HL-60 (cell line): ENCODE measurements at regions not wholly inside any gene's neighbourhood (a gene's known extent, or its start where the extent isn't known, plus 50 kb on each side); places are given as distances from the start of the nearest gene placed in this dataset.

ENCODE experiments used
- DNase-seq, 2 experiments: peaks; one replicate each; pipeline ENCODE4 v3.0.0-alpha.2; 2010 to 2020; ENCODE audit warnings: low read depth in 1 of 2, low spot score in 1 of 2
- H3K27ac ChIP-seq: fragments of 250-450 bp; sonication (Bioruptor Pico); replicated peaks from 2 replicates; pipeline ENCODE4 v1.5.1; 2020; ENCODE audit warnings: mild to moderate bottlenecking, moderate library complexity
- H3K27me3 ChIP-seq: fragments of 250-450 bp; sonication (Bioruptor Pico); 2 replicates; pipeline ENCODE4 v1.5.1; 2021; ENCODE audit warnings: mild to moderate bottlenecking, moderate library complexity; ENCODE audit not compliant: insufficient read depth, poor library complexity, severe bottlenecking
- H3K4me3 ChIP-seq: replicated peaks from 2 replicates; pipeline ENCODE4 v1.5.1; 2011; ENCODE audit warnings: mild to moderate bottlenecking, control low read depth, low read length; ENCODE audit not compliant: insufficient read depth
- GABPA ChIP-seq: IDR thresholded peaks from 2 replicates; pipeline ENCODE4 v1.6.1; 2012; ENCODE audit warnings: low read depth
- POLR2AphosphoS5 ChIP-seq: IDR thresholded peaks from 2 replicates; pipeline ENCODE4 v1.6.1; 2012; ENCODE audit warnings: low read depth
- SPI1 ChIP-seq: IDR thresholded peaks from 2 replicates; pipeline ENCODE4 v1.6.1; 2012; ENCODE audit warnings: low read depth, mild to moderate bottlenecking, borderline replicate concordance
- TF ChIP-seq, protein P1 (sequence below): IDR thresholded peaks from one replicate; pipeline ENCODE4 v1.5.1; 2011; ENCODE audit warnings: low read length, control low read depth, inconsistent platforms; ENCODE audit not compliant: insufficient read depth
- TF ChIP-seq, protein P2 (sequence below): IDR thresholded peaks from 2 replicates; pipeline ENCODE4 v1.6.1; 2012; ENCODE audit warnings: low read depth; ENCODE audit not compliant: insufficient replicate concordance

DNA sequence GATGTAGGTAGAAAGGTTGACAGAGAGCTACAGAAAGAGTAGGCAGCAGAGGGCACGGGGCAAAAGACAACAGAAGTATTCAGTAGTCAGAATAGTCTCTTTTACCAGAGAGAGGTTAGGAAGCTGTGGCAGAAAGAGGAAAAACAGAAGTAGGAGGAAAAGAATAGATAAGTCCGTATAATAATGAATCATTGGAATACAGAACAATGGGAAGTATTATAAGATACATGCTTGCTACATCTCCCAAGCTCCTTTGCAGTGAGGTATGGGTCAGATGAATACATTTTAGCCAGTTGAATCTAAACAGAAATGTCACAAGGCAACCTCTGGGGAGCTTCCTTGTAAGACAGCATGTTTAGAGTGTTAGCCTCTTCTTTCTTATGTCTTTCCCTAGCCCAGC lies 570.5 kb upstream of the CITED2 start:
- TF ChIP-seq, protein P1, sequence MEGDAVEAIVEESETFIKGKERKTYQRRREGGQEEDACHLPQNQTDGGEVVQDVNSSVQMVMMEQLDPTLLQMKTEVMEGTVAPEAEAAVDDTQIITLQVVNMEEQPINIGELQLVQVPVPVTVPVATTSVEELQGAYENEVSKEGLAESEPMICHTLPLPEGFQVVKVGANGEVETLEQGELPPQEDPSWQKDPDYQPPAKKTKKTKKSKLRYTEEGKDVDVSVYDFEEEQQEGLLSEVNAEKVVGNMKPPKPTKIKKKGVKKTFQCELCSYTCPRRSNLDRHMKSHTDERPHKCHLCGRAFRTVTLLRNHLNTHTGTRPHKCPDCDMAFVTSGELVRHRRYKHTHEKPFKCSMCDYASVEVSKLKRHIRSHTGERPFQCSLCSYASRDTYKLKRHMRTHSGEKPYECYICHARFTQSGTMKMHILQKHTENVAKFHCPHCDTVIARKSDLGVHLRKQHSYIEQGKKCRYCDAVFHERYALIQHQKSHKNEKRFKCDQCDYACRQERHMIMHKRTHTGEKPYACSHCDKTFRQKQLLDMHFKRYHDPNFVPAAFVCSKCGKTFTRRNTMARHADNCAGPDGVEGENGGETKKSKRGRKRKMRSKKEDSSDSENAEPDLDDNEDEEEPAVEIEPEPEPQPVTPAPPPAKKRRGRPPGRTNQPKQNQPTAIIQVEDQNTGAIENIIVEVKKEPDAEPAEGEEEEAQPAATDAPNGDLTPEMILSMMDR = no peak
- TF ChIP-seq GABPA = no peak
- TF ChIP-seq, protein P2, sequence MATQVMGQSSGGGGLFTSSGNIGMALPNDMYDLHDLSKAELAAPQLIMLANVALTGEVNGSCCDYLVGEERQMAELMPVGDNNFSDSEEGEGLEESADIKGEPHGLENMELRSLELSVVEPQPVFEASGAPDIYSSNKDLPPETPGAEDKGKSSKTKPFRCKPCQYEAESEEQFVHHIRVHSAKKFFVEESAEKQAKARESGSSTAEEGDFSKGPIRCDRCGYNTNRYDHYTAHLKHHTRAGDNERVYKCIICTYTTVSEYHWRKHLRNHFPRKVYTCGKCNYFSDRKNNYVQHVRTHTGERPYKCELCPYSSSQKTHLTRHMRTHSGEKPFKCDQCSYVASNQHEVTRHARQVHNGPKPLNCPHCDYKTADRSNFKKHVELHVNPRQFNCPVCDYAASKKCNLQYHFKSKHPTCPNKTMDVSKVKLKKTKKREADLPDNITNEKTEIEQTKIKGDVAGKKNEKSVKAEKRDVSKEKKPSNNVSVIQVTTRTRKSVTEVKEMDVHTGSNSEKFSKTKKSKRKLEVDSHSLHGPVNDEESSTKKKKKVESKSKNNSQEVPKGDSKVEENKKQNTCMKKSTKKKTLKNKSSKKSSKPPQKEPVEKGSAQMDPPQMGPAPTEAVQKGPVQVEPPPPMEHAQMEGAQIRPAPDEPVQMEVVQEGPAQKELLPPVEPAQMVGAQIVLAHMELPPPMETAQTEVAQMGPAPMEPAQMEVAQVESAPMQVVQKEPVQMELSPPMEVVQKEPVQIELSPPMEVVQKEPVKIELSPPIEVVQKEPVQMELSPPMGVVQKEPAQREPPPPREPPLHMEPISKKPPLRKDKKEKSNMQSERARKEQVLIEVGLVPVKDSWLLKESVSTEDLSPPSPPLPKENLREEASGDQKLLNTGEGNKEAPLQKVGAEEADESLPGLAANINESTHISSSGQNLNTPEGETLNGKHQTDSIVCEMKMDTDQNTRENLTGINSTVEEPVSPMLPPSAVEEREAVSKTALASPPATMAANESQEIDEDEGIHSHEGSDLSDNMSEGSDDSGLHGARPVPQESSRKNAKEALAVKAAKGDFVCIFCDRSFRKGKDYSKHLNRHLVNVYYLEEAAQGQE = no peak
- TF ChIP-seq POLR2AphosphoS5 = no peak
- TF ChIP-seq SPI1 = no peak
- DNase-seq = no peak
- no peak overlapping the region for H3K27ac ChIP-seq
- no peaks in the 10 kb centered on the region for H3K27me3 ChIP-seq
- H3K4me3 ChIP-seq = no peak overlapping the region

DNA sequence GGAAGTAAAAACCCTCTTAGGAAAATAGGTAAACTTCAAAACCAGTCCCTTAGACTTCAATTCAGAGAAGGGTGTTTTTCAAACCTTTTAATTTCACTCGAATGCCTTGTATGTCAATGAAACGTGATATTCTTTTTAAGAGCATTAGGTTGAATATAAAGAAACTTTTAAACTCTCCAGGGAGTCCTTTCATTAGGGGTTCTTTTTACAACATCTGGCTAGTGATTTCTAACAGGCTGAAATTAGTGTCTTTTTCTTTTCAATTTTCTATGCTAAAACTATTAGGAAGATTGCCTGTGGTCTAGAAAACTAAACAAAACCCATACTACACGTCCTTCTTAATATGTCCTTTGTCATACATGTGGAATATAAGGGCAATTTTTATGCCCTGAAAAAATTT lies 569.7 kb upstream of the CITED2 start:
- no peaks in the 10 kb centered on the region for H3K27me3 ChIP-seq
- no peak overlapping the region for H3K27ac ChIP-seq
- TF ChIP-seq GABPA (no peak), SPI1 (no peak), POLR2AphosphoS5 (no peak)
- TF ChIP-seq, protein P2 = no peak
- TF ChIP-seq, protein P1 = no peak
- no peak for DNase-seq
- H3K4me3 ChIP-seq = no peak overlapping the region

DNA sequence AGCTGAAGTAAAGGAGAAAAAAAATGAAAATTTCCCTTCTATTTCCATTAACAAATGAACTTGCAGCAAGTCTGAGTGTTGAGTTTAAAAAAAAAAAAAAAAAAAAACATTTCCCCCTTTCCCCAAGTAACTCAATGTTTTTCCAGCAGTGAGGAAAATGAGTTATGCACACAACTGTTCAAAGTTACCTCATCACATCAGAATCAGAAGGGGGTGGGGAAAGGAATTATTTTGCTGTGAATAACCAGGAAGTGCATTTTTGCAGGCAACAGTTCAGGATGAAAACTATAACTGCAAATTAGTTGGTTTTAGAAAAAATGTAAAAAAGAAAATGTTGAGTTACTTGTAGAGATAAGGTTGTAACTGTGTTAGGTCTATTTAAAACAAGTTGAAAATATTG lies 568.9 kb upstream of the CITED2 start:
- no peak for DNase-seq
- no peak overlapping the region for H3K27ac ChIP-seq
- no peak overlapping the region for H3K4me3 ChIP-seq

More for the DNA sequence above, 568.9 kb upstream of the CITED2 start:
- no peaks in the 10 kb centered on the region for H3K27me3 ChIP-seq
- TF ChIP-seq, protein P2 = no peak
- TF ChIP-seq POLR2AphosphoS5 = no peak
